Upper lobe of left lung (tissue), 4 donors: ENCODE measurements at regions not wholly inside any gene's neighbourhood (a gene's known extent, or its start where the extent isn't known, plus 50 kb on each side); places are given as distances from the start of the nearest gene placed in this dataset.

ENCODE experiments used
- POLR2A ChIP-seq, 4 donors: fragments of 450-650 bp; IDR thresholded peaks; one replicate each; pipeline ENCODE4 v1.5.1; 2016 to 2017; ENCODE audit warnings: antibody characterized with exemption in 4 of 4, mild to moderate bottlenecking in 2 of 4
- TF ChIP-seq, protein P1 (sequence below), 6 experiments: fragments of 450-650 bp in 4 of 6; fragments of 200-600 bp in 2 of 6; sonication (generic) in 2 of 6; IDR thresholded peaks; one replicate each; pipeline ENCODE4 v1.5.1; 2016 to 2019; ENCODE audit warnings: antibody characterized with exemption in 6 of 6

DNA sequence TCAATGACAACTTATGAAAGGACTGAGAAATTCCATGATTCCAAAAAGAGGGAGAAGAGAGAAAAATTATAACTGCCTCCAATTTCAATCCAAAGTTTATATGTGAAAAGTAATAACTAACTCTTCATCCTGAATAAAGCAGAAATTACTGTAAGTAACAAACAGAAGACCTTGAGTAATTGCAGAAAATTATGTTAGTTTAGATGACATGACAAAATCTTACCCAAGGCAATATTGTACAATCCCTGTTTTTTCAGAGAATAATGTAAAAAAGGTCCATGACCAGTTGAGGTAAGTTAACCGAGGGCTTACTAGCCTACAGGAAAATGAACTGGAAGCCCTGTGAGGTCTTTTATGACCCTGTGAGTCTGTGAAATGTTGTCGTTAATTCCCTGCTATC lies 949.5 kb upstream of the SOX9 start:
- TF ChIP-seq, protein P1, sequence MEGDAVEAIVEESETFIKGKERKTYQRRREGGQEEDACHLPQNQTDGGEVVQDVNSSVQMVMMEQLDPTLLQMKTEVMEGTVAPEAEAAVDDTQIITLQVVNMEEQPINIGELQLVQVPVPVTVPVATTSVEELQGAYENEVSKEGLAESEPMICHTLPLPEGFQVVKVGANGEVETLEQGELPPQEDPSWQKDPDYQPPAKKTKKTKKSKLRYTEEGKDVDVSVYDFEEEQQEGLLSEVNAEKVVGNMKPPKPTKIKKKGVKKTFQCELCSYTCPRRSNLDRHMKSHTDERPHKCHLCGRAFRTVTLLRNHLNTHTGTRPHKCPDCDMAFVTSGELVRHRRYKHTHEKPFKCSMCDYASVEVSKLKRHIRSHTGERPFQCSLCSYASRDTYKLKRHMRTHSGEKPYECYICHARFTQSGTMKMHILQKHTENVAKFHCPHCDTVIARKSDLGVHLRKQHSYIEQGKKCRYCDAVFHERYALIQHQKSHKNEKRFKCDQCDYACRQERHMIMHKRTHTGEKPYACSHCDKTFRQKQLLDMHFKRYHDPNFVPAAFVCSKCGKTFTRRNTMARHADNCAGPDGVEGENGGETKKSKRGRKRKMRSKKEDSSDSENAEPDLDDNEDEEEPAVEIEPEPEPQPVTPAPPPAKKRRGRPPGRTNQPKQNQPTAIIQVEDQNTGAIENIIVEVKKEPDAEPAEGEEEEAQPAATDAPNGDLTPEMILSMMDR (IDR thresholded peaks at IDR 0.05), result no peak
- TF ChIP-seq POLR2A (IDR thresholded peaks at IDR 0.05), result no peak
